Keratinocyte (primary cell): ENCODE measurements at regions not wholly inside any gene's neighbourhood (a gene's known extent, or its start where the extent isn't known, plus 50 kb on each side); places are given as distances from the start of the nearest gene placed in this dataset.
"Not testable (repeated sequence)": the region's sequence is repeated elsewhere in the genome, so short reads cannot be mapped to it uniquely, and the experiment has no call there.

ENCODE experiments used
- DNase-seq: peaks from one replicate; pipeline ENCODE4 v3.0.0-alpha.2; 2011; ENCODE audit warnings: low read depth, missing footprints, low spot score
- FAIRE-seq: peaks from 2 replicates; lab custom pipeline; 2011; peaks lifted over from hg19 to GRCh38; lab: Jason Lieb, UNC
- H2AFZ ChIP-seq: 2 replicates; pipeline ENCODE4 v1.6.0; 2012; ENCODE audit warnings: low read length, control low read depth, inconsistent platforms; ENCODE audit not compliant: control insufficient read depth
- H3K27ac ChIP-seq: 2 replicates; pipeline ENCODE4 v1.5.1; 2011; ENCODE audit warnings: low read length; ENCODE audit not compliant: control insufficient read depth, insufficient read depth
- H3K27me3 ChIP-seq: 3 replicates; pipeline ENCODE4 v1.6.0; 2011; ENCODE audit warnings: low read length; ENCODE audit not compliant: control insufficient read depth, insufficient read depth; ENCODE audit errors: extremely low read depth
- H3K36me3 ChIP-seq, 2 experiments: 2 replicates in 1 of 2; 3 replicates in 1 of 2; pipeline ENCODE4 v1.5.1; 2011; ENCODE audit warnings: low read length in 2 of 2, mild to moderate bottlenecking in 1 of 2; ENCODE audit not compliant: control insufficient read depth in 2 of 2, insufficient read depth in 2 of 2; ENCODE audit errors: extremely low read depth in 1 of 2
- H3K4me1 ChIP-seq: 3 replicates; pipeline ENCODE4 v1.5.1; 2011; ENCODE audit warnings: low read length; ENCODE audit not compliant: control insufficient read depth, insufficient read depth; ENCODE audit errors: extremely low read depth
- H3K4me2 ChIP-seq: 3 replicates; pipeline ENCODE4 v1.6.0; 2011; ENCODE audit warnings: low read depth, low read length; ENCODE audit not compliant: control insufficient read depth, insufficient read depth; ENCODE audit errors: extremely low read depth
- H3K4me3 ChIP-seq, 3 experiments: fragments of 200-600 bp in 1 of 3; sonication (generic) in 1 of 3; 2 replicates in 2 of 3; 3 replicates in 1 of 3; pipeline ENCODE4 v1.5.1; 2011 to 2016; ENCODE audit warnings: low read length in 3 of 3, mild to moderate bottlenecking in 3 of 3, control low read depth in 2 of 3, inconsistent platforms in 1 of 3, low read depth in 1 of 3, mixed read lengths in 1 of 3, mixed run types in 1 of 3, moderate library complexity in 1 of 3; ENCODE audit not compliant: control insufficient read depth in 2 of 3, insufficient read depth in 2 of 3; ENCODE audit errors: extremely low read depth in 1 of 3
- H3K79me2 ChIP-seq: 2 replicates; pipeline ENCODE4 v1.6.0; 2012; ENCODE audit warnings: low read length; ENCODE audit not compliant: control insufficient read depth, insufficient read depth
- H3K9ac ChIP-seq: 3 replicates; pipeline ENCODE4 v1.6.0; 2011; ENCODE audit warnings: low read length; ENCODE audit not compliant: control insufficient read depth, insufficient read depth; ENCODE audit errors: extremely low read depth
- H3K9me1 ChIP-seq: 3 replicates; pipeline ENCODE4 v1.6.0; 2011; ENCODE audit warnings: low read length; ENCODE audit not compliant: control insufficient read depth, insufficient read depth; ENCODE audit errors: extremely low read depth
- H3K9me3 ChIP-seq: 2 replicates; pipeline ENCODE4 v1.5.1; 2012; ENCODE audit warnings: low read depth, low read length; ENCODE audit not compliant: control insufficient read depth
- H4K20me1 ChIP-seq: 3 replicates; pipeline ENCODE4 v1.6.0; 2011; ENCODE audit warnings: low read length; ENCODE audit not compliant: control insufficient read depth, insufficient read depth; ENCODE audit errors: extremely low read depth
- EZH2 ChIP-seq: IDR thresholded peaks from one replicate; pipeline ENCODE4 v1.6.1; 2012; ENCODE audit warnings: inconsistent platforms, mild to moderate bottlenecking, low read length, moderate library complexity
- dilution Hi-C: fragments of 300-500 bp; cut with MboI; formaldehyde crosslinking; loops from one replicate; pipeline ENCODE4 v1.7.0; 2020; ENCODE audit warnings: low sequenced_read_pairs; ENCODE audit not compliant: extremely low pct_ligation_motif_present
- TF ChIP-seq, protein P1 (sequence below), 3 experiments: IDR thresholded peaks in 1 of 3; conservative IDR thresholded peaks in 1 of 3; optimal IDR thresholded peaks in 1 of 3; 2 replicates in 2 of 3; 3 replicates in 1 of 3; pipeline versions ENCODE3 to v1.5.1; 2011; ENCODE audit warnings: low read length in 3 of 3, mild to moderate bottlenecking in 3 of 3, moderate library complexity in 2 of 3, control low read depth in 1 of 3, inconsistent platforms in 1 of 3; ENCODE audit not compliant: insufficient read depth in 2 of 3; ENCODE audit errors: extremely low read depth in 1 of 3

DNA sequence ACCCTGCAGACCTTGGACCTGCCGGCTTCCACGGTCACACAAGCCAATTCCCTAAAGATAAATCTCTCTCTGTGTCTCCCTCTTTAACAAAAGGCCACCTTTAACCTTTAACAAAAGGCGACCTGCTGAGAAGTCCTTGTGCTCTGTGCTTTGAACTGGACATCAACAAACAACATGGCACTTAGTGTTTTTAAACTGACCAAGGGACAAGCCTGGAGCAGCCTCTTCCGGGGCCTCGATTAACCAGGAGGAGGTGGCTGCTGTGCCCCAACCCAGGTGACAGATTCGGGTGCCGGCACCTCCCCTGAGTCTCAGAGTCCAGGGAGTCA lies 135.3 kb downstream of the RTP5 start:
- FAIRE-seq (no peak), DNase-seq (no peak)
- Histone ChIP-seq H3K9me1 (no peaks in the 10 kb centered on the region), H3K4me1 (no peaks in the 10 kb centered on the region), H3K27ac (no peak overlapping the region), H3K9ac (no peak overlapping the region), H3K4me2 (no peak overlapping the region), H3K4me3 (no peak overlapping the region), H3K9me3 (no peaks in the 10 kb centered on the region), H3K36me3 (no peaks in the 10 kb centered on the region), H3K27me3 (peaks cover 19% of the 10 kb centered on the region), H2AFZ (no peak overlapping the region), H3K79me2 (no peaks in the 10 kb centered on the region), H4K20me1 (no peaks in the 10 kb centered on the region)
- dilution Hi-C loops, result no loop called here
- TF ChIP-seq EZH2, result no peak
- TF ChIP-seq, protein P1, sequence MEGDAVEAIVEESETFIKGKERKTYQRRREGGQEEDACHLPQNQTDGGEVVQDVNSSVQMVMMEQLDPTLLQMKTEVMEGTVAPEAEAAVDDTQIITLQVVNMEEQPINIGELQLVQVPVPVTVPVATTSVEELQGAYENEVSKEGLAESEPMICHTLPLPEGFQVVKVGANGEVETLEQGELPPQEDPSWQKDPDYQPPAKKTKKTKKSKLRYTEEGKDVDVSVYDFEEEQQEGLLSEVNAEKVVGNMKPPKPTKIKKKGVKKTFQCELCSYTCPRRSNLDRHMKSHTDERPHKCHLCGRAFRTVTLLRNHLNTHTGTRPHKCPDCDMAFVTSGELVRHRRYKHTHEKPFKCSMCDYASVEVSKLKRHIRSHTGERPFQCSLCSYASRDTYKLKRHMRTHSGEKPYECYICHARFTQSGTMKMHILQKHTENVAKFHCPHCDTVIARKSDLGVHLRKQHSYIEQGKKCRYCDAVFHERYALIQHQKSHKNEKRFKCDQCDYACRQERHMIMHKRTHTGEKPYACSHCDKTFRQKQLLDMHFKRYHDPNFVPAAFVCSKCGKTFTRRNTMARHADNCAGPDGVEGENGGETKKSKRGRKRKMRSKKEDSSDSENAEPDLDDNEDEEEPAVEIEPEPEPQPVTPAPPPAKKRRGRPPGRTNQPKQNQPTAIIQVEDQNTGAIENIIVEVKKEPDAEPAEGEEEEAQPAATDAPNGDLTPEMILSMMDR (optimal IDR thresholded peaks at IDR 0.05 in 1 of 3, IDR thresholded peaks at IDR 0.05 in 1 of 3, conservative IDR thresholded peaks at IDR 0.05 in 1 of 3; ENCODE audit: extremely low read depth in 1 of 3, insufficient read depth in 2 of 3, low read length in 3 of 3), result no peak

DNA sequence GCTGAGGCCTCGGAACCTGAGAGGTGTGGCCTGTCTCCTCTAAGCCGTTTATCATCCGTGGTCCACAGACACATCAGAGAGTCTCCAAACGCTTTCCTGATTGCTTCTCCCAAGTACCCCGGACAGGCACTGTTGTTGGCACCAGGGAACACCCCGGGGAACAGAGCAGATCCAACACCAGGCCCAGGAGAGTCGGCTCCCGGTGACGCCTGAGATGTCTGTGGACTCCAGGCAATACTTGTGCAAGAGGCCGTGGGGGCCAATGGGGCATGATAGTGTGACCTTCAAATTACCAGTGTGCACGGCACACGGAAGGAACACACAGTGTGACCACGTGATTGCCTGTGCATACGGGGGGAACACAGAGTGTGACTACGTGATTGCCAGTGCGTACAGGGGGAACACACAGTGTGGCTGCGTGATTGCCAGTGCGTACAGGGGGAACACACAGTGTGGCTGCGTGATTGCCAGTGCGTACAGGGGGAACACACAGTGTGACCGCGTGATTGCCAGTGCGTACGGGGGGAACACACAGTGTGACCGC lies 136.6 kb downstream of the RTP5 start:
- H2AFZ ChIP-seq, DNase-seq, dilution Hi-C loops, H3K27ac ChIP-seq, H3K4me2 ChIP-seq, H3K79me2 ChIP-seq, H3K9ac ChIP-seq, H3K9me3 ChIP-seq, H3K4me1 ChIP-seq, H3K36me3 ChIP-seq, FAIRE-seq, H3K9me1 ChIP-seq, H4K20me1 ChIP-seq, H3K4me3 ChIP-seq: not testable (repeated sequence)
- H3K27me3 ChIP-seq, result peaks cover 19% of the 10 kb centered on the region

DNA sequence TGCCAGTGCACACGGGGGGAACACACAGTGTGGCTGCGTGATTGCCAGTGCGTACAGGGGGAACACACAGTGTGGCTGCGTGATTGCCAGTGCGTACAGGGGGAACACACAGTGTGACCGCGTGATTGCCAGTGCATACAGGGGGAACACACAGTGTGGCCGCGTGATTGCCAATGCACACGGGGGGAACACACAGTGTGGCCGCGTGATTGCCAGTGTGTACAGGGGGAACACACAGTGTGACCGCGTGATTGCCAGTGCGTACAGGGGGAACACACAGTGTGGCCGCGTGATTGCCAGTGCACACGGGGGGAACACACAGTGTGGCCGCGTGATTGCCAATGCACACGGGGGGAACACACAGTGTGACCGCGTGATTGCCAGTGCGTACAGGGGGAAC lies 139.4 kb downstream of the RTP5 start:
- H2AFZ ChIP-seq, H3K9me3 ChIP-seq, DNase-seq, H3K79me2 ChIP-seq, H4K20me1 ChIP-seq, H3K4me3 ChIP-seq, H3K27me3 ChIP-seq, H3K4me1 ChIP-seq, H3K27ac ChIP-seq, H3K4me2 ChIP-seq, FAIRE-seq, H3K9me1 ChIP-seq, H3K36me3 ChIP-seq, dilution Hi-C loops, H3K9ac ChIP-seq: not testable (repeated sequence)

DNA sequence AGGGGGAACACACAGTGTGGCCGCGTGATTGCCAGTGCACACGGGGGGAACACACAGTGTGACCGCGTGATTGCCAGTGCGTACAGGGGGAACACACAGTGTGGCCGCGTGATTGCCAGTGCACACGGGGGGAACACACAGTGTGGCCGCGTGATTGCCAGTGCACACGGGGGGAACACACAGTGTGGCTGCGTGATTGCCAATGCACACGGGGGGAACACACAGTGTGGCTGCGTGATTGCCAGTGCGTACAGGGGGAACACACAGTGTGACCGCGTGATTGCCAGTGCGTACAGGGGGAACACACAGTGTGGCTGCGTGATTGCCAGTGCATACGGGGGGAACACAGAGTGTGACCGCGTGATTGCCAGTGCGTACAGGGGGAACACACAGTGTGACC lies 140.3 kb downstream of the RTP5 start:
- H4K20me1 ChIP-seq, H3K27me3 ChIP-seq, H3K9ac ChIP-seq, H3K9me1 ChIP-seq, H3K36me3 ChIP-seq, H3K4me2 ChIP-seq, H3K4me1 ChIP-seq, dilution Hi-C loops, H2AFZ ChIP-seq, H3K4me3 ChIP-seq, H3K9me3 ChIP-seq, FAIRE-seq, H3K27ac ChIP-seq, DNase-seq, H3K79me2 ChIP-seq: not testable (repeated sequence)
